Progenitor cell of endocrine pancreas (in vitro differentiated cells): ENCODE measurements at regions not wholly inside any gene's neighbourhood (a gene's known extent, or its start where the extent isn't known, plus 50 kb on each side); places are given as distances from the start of the nearest gene placed in this dataset.

Source experiments
- DNase-seq: peaks from one replicate; pipeline ENCODE4 v3.0.0; 2021; ENCODE audit warnings: low spot score; ENCODE audit not compliant: unreplicated experiment
- H3K27ac Mint-ChIP-seq: 2 replicates; pipeline ENCODE4 v1.8.0; 2021; ENCODE audit warnings: mild to moderate bottlenecking, moderate library complexity, mixed read lengths
- H3K27me3 Mint-ChIP-seq: 2 replicates; pipeline ENCODE4 v1.8.0; 2021; ENCODE audit warnings: mixed read lengths
- H3K36me3 Mint-ChIP-seq: 2 replicates; pipeline ENCODE4 v1.8.0; 2022; ENCODE audit warnings: mixed read lengths; ENCODE audit not compliant: insufficient read depth
- H3K4me1 Mint-ChIP-seq: 2 replicates; pipeline ENCODE4 v1.8.0; 2021; ENCODE audit warnings: low read depth, mixed read lengths
- H3K4me3 Mint-ChIP-seq: 2 replicates; pipeline ENCODE4 v1.8.0; 2021; ENCODE audit warnings: low read depth, mild to moderate bottlenecking, moderate library complexity, mixed read lengths
- H3K9me3 Mint-ChIP-seq: 2 replicates; pipeline ENCODE4 v1.8.0; 2021; ENCODE audit warnings: low read depth, mixed read lengths
- TF ChIP-seq, protein P1 (sequence below): fragments of 200-600 bp; sonication (generic); IDR thresholded peaks from one replicate; pipeline ENCODE4 v1.5.0; 2021; ENCODE audit warnings: antibody characterized with exemption, mild to moderate bottlenecking; ENCODE audit not compliant: unreplicated experiment

DNA sequence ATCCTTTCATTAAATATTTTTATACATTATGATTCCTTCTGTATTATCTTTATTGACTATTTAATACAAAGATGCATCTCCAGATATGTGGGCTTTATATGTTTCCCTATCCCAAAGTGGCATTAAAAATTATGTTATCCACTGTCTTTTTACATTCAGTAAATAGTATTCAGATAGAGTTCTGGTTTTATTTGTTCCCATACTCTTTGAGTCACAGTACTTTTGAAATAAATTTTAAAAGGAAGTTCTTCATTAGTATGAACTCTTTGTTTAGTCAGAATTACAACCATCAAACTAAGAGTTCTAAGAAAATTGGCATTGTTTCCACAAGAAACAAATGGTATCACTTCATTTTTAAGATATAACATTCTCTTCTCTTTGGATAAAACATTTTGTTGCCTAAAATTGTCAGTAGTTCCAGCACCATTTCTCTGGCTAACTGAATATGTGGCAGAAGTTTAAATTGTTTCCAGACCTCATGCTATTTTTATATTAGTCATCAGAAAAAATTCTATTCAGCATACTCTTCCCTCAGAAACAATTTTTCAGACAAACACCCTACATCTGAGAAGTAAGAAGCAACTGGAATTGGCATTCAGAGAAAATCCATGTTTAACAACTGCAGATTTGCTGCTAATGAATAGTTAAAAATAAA is 88.5 kb upstream of the COL5A2 start:
- TF ChIP-seq, protein P1, sequence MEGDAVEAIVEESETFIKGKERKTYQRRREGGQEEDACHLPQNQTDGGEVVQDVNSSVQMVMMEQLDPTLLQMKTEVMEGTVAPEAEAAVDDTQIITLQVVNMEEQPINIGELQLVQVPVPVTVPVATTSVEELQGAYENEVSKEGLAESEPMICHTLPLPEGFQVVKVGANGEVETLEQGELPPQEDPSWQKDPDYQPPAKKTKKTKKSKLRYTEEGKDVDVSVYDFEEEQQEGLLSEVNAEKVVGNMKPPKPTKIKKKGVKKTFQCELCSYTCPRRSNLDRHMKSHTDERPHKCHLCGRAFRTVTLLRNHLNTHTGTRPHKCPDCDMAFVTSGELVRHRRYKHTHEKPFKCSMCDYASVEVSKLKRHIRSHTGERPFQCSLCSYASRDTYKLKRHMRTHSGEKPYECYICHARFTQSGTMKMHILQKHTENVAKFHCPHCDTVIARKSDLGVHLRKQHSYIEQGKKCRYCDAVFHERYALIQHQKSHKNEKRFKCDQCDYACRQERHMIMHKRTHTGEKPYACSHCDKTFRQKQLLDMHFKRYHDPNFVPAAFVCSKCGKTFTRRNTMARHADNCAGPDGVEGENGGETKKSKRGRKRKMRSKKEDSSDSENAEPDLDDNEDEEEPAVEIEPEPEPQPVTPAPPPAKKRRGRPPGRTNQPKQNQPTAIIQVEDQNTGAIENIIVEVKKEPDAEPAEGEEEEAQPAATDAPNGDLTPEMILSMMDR, result no peak
- Mint-ChIP-seq H3K9me3 (peaks cover 3% of the 10 kb centered on the region), H3K27ac (no peak overlapping the region), H3K4me1 (no peaks in the 10 kb centered on the region), H3K36me3 (no peaks in the 10 kb centered on the region), H3K4me3 (no peak overlapping the region), H3K27me3 (no peaks in the 10 kb centered on the region)
- no peak for DNase-seq

DNA sequence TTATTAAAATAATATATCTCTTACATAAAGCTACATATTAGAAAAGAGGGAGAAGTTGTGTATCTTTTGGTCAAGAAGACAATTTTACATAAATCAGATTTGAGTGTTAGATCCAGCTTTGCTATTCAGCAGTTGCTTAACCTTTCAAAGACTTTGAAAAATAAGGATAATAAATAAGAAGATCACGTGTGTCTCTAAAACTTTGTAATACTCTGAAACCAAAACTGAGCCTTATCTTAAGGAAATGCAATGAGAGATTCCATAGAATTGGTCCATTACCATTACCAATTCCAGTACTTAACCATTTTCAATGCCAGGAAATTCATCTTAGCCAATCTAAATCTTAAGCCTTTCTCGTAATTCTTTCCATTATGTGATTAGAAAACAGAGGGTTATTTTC is 89.2 kb upstream of the COL5A2 start:
- no peak overlapping the region for H3K4me3 Mint-ChIP-seq
- no peaks in the 10 kb centered on the region for H3K36me3 Mint-ChIP-seq
- no peaks in the 10 kb centered on the region for H3K4me1 Mint-ChIP-seq
- DNase-seq, result no peak
- no peaks in the 10 kb centered on the region for H3K27me3 Mint-ChIP-seq
- H3K9me3 Mint-ChIP-seq, result peaks cover 3% of the 10 kb centered on the region
- TF ChIP-seq, protein P1, result no peak
- H3K27ac Mint-ChIP-seq, result no peak overlapping the region

DNA sequence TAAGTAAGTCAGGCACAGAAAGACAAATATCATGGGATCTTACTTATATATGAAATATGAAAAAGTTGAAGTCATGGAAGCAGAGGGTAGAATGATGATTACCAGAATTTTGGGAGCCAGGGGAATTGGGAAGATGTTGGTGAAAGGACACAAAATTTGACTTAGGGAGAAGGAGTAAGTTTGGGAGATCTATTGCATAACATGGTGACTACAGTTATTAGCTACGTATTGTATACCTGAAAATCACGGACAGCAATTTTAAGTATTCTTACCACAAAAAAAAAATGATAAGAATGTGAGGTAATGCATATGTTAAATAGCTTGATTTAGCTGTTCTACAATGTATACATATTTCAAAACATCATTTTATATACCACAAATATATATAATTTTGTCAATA is 94.2 kb upstream of the COL5A2 start:
- Mint-ChIP-seq H3K9me3 (no peaks in the 10 kb centered on the region), H3K36me3 (no peaks in the 10 kb centered on the region), H3K4me3 (no peak overlapping the region), H3K4me1 (peaks cover 4% of the 10 kb centered on the region), H3K27ac (no peak overlapping the region), H3K27me3 (no peaks in the 10 kb centered on the region)
- no peak for DNase-seq
- TF ChIP-seq, protein P1, result no peak

DNA sequence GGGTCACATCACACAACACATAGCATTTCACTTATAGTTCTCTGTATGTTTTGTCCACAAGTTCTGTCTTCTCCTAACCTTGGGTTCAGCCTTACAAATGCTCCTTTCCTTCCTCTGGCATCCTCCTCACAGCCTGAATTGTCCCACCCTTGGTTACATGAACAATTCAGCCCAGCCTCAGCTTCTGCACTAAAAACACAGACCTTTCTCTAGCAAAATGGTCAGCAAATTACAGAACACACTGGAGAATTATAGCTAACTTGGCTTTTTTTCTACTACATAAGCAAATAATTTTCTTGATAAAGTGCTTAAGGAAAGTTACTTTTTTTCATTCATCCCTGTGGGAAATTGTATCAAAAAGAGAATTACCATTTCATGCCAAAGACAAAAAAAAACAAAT is 94.8 kb upstream of the COL5A2 start:
- H3K27me3 Mint-ChIP-seq, result no peaks in the 10 kb centered on the region
- DNase-seq, result no peak
- no peak overlapping the region for H3K27ac Mint-ChIP-seq
- no peaks in the 10 kb centered on the region for H3K9me3 Mint-ChIP-seq
- H3K36me3 Mint-ChIP-seq, result no peaks in the 10 kb centered on the region
- H3K4me1 Mint-ChIP-seq, result peaks cover 4% of the 10 kb centered on the region
- TF ChIP-seq, protein P1, result no peak
- H3K4me3 Mint-ChIP-seq, result no peak overlapping the region

DNA sequence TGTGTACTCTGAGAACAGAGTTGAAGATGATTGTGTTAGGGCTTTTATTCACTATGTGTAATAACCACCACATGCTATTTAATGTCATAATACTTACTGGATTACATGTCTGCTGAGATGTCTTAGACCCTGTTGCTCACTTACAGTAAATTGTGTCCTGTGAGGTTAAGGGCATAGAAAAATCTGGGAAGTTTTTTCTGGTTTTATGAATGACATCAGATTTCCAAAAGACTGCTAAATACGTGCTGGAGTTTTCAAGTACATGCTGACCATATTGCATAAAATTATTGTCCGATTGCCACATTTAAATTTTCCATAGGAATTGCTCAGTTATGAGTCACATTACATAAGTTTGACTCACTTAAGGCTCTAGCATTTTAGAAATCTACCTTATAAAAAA is 96.7 kb upstream of the COL5A2 start:
- Mint-ChIP-seq H3K4me1 (peaks cover 4% of the 10 kb centered on the region), H3K9me3 (no peaks in the 10 kb centered on the region), H3K4me3 (no peak overlapping the region), H3K27ac (no peak overlapping the region), H3K36me3 (no peaks in the 10 kb centered on the region), H3K27me3 (no peaks in the 10 kb centered on the region)
- DNase-seq, result no peak
- TF ChIP-seq, protein P1, result no peak
